Adrenal gland (tissue), 5 donors: ENCODE measurements at regions not wholly inside any gene's neighbourhood (a gene's known extent, or its start where the extent isn't known, plus 50 kb on each side); places are given as distances from the start of the nearest gene placed in this dataset.

Experiments
- CTCF ChIP-seq, 6 experiments: fragments of 450-650 bp in 4 of 6; fragments of 200-600 bp in 2 of 6; sonication (generic) in 1 of 6; IDR thresholded peaks; 1 replicate in 5 of 6; 2 replicates in 1 of 6; pipeline versions ENCODE4 v1.5.1 to v1.8.0; 2016 to 2021; ENCODE audit warnings: antibody characterized with exemption in 6 of 6, mild to moderate bottlenecking in 2 of 6, moderate library complexity in 1 of 6
- POLR2A ChIP-seq, 2 donors: fragments of 450-650 bp; IDR thresholded peaks; one replicate each; pipeline ENCODE4 v1.6.1; 2017; ENCODE audit warnings: antibody characterized with exemption in 2 of 2, mild to moderate bottlenecking in 2 of 2, moderate library complexity in 1 of 2
- donor health status: DM: no; HTN: no; CAD: no.

GRCh38 chr13:111508164-111508870 lies 187.9 kb downstream of the TEX29 start:
- TF ChIP-seq POLR2A (IDR thresholded peaks at IDR 0.05) (no peak), CTCF (IDR thresholded peaks at IDR 0.05) (no peak)
